ENCODE measurements at regions not wholly inside any gene's neighbourhood (a gene's known extent, or its start where the extent isn't known, plus 50 kb on each side); places are given as distances from the start of the nearest gene placed in this dataset.
A peak's percentile ranks its signal among the peaks of the same experiment; 100 is the strongest.
"Not testable (repeated sequence)": the region's sequence is repeated elsewhere in the genome, so short reads cannot be mapped to it uniquely, and the experiment has no call there.

GRCh38 chr10:30702860-30703259, 73.3 kb upstream of the LYZL2 start:
- H3K27me3 ChIP-seq (ENCODE audit: control insufficient read depth, insufficient read depth, low read length): no peaks in the 10 kb centered on the region
- no peak for TF ChIP-seq CTCF (IDR thresholded peaks at IDR 0.05; ENCODE audit: insufficient read depth, low read length, poor library complexity, severe bottlenecking)
- H3K36me3 ChIP-seq (ENCODE audit: control insufficient read depth, insufficient read depth, low read length): no peaks in the 10 kb centered on the region
- H3K4me3 ChIP-seq (ENCODE audit: low read depth, low read length): no peak overlapping the region
- no peak for DNase-seq (ENCODE audit: low read depth)

GRCh38 chr10:30701451-30702173, 72.1 kb upstream of the LYZL2 start:
- H3K36me3 ChIP-seq (ENCODE audit: control insufficient read depth, insufficient read depth, low read length): no peaks in the 10 kb centered on the region
- no peak overlapping the region for H3K4me3 ChIP-seq (ENCODE audit: low read depth, low read length)
- H3K27me3 ChIP-seq (ENCODE audit: control insufficient read depth, insufficient read depth, low read length): no peaks in the 10 kb centered on the region
- TF ChIP-seq CTCF (IDR thresholded peaks at IDR 0.05; ENCODE audit: insufficient read depth, low read length, poor library complexity, severe bottlenecking): no peak
- DNase-seq (ENCODE audit: low read depth): peak; percentile 28

GRCh38 chr10:30697806-30698205, 68.3 kb upstream of the LYZL2 start:
- no peak for TF ChIP-seq CTCF (IDR thresholded peaks at IDR 0.05; ENCODE audit: insufficient read depth, low read length, poor library complexity, severe bottlenecking)
- H3K36me3 ChIP-seq (ENCODE audit: control insufficient read depth, insufficient read depth, low read length): no peaks in the 10 kb centered on the region
- no peak overlapping the region for H3K4me3 ChIP-seq (ENCODE audit: low read depth, low read length)
- no peak for DNase-seq (ENCODE audit: low read depth)
- H3K27me3 ChIP-seq (ENCODE audit: control insufficient read depth, insufficient read depth, low read length): no peaks in the 10 kb centered on the region

GRCh38 chr10:30697221-30697620, 67.7 kb upstream of the LYZL2 start:
- not testable (repeated sequence) for H3K4me3 ChIP-seq (ENCODE audit: low read depth, low read length); DNase-seq (ENCODE audit: low read depth); H3K27me3 ChIP-seq (ENCODE audit: control insufficient read depth, insufficient read depth, low read length); H3K36me3 ChIP-seq (ENCODE audit: control insufficient read depth, insufficient read depth, low read length)

- not testable (repeated sequence) for H3K4me3 ChIP-seq (ENCODE audit: low read depth, low read length)
Measured at GRCh38 chr10:30696416-30697185, 67.0 kb upstream of the LYZL2 start.

GRCh38 chr10:30695481-30696236, 66.1 kb upstream of the LYZL2 start:
- DNase-seq (ENCODE audit: low read depth): peak; percentile 50
- not testable (repeated sequence) for H3K27me3 ChIP-seq (ENCODE audit: control insufficient read depth, insufficient read depth, low read length); H3K4me3 ChIP-seq (ENCODE audit: low read depth, low read length); H3K36me3 ChIP-seq (ENCODE audit: control insufficient read depth, insufficient read depth, low read length)

More at GRCh38 chr10:30696416-30697185, 67.0 kb upstream of the LYZL2 start:
- peak; percentile 8 for TF ChIP-seq CTCF (IDR thresholded peaks at IDR 0.05; ENCODE audit: insufficient read depth, low read length, poor library complexity, severe bottlenecking)
- DNase-seq (ENCODE audit: low read depth); H3K36me3 ChIP-seq (ENCODE audit: control insufficient read depth, insufficient read depth, low read length); H3K27me3 ChIP-seq (ENCODE audit: control insufficient read depth, insufficient read depth, low read length): not testable (repeated sequence)

Data from kidney epithelial cell (primary cell).